ENCODE measurements at regions not wholly inside any gene's neighbourhood (a gene's known extent, or its start where the extent isn't known, plus 50 kb on each side); places are given as distances from the start of the nearest gene placed in this dataset.
A peak's percentile ranks its signal among the peaks of the same experiment; 100 is the strongest.

- no peak for TF ChIP-seq CTCF (IDR thresholded peaks at IDR 0.05; ENCODE audit: insufficient read depth, low read length, poor library complexity, severe bottlenecking)
- Histone ChIP-seq H3K27me3 (ENCODE audit: control insufficient read depth, insufficient read depth, low read length) (no peaks in the 10 kb centered on the region), H3K36me3 (ENCODE audit: control insufficient read depth, insufficient read depth, low read length) (no peaks in the 10 kb centered on the region), H3K4me3 (ENCODE audit: low read depth, low read length) (no peak overlapping the region)
- no peak for DNase-seq (ENCODE audit: low read depth)
Measured at GRCh38 chr12:89081719-89082369, 270.5 kb downstream of the DUSP6 start.

- Histone ChIP-seq H3K36me3 (ENCODE audit: control insufficient read depth, insufficient read depth, low read length) (no peaks in the 10 kb centered on the region), H3K27me3 (ENCODE audit: control insufficient read depth, insufficient read depth, low read length) (no peaks in the 10 kb centered on the region), H3K4me3 (ENCODE audit: low read depth, low read length) (no peak overlapping the region)
- DNase-seq (ENCODE audit: low read depth), result no peak
- TF ChIP-seq CTCF (IDR thresholded peaks at IDR 0.05; ENCODE audit: insufficient read depth, low read length, poor library complexity, severe bottlenecking), result no peak
Measured at GRCh38 chr12:89080793-89081465, 271.4 kb downstream of the DUSP6 start.

GRCh38 chr12:89075880-89076540 is 276.3 kb downstream of the DUSP6 start:
- DNase-seq (ENCODE audit: low read depth), result no peak
- H3K27me3 ChIP-seq (ENCODE audit: control insufficient read depth, insufficient read depth, low read length), result no peaks in the 10 kb centered on the region
- no peak overlapping the region for H3K4me3 ChIP-seq (ENCODE audit: low read depth, low read length)
- H3K36me3 ChIP-seq (ENCODE audit: control insufficient read depth, insufficient read depth, low read length), result no peaks in the 10 kb centered on the region
- no peak for TF ChIP-seq CTCF (IDR thresholded peaks at IDR 0.05; ENCODE audit: insufficient read depth, low read length, poor library complexity, severe bottlenecking)

- no peak for DNase-seq (ENCODE audit: low read depth)
- no peak for TF ChIP-seq CTCF (IDR thresholded peaks at IDR 0.05; ENCODE audit: insufficient read depth, low read length, poor library complexity, severe bottlenecking)
- Histone ChIP-seq H3K4me3 (ENCODE audit: low read depth, low read length) (no peak overlapping the region), H3K36me3 (ENCODE audit: control insufficient read depth, insufficient read depth, low read length) (no peaks in the 10 kb centered on the region), H3K27me3 (ENCODE audit: control insufficient read depth, insufficient read depth, low read length) (no peaks in the 10 kb centered on the region)
Measured at GRCh38 chr12:89073659-89074058, 278.6 kb downstream of the DUSP6 start.

GRCh38 chr12:89073027-89073398 is 279.3 kb downstream of the DUSP6 start:
- Histone ChIP-seq H3K27me3 (ENCODE audit: control insufficient read depth, insufficient read depth, low read length) (no peaks in the 10 kb centered on the region), H3K4me3 (ENCODE audit: low read depth, low read length) (no peak overlapping the region), H3K36me3 (ENCODE audit: control insufficient read depth, insufficient read depth, low read length) (no peaks in the 10 kb centered on the region)
- peak; percentile 88 for DNase-seq (ENCODE audit: low read depth)
- TF ChIP-seq CTCF (IDR thresholded peaks at IDR 0.05; ENCODE audit: insufficient read depth, low read length, poor library complexity, severe bottlenecking), result no peak

Data from kidney epithelial cell (primary cell).